GM21529 (cell line): ENCODE measurements at regions not wholly inside any gene's neighbourhood (a gene's known extent, or its start where the extent isn't known, plus 50 kb on each side); places are given as distances from the start of the nearest gene placed in this dataset.

Experiments used
- ATAC-seq: cut with Tn5 transposase; IDR thresholded peaks from one replicate; pipeline ENCODE4 v1.9.1; 2021; ENCODE audit not compliant: unreplicated experiment

- ATAC-seq = peak; percentile 58
Observed at GRCh38 chr7:32347244-32347828, 142.8 kb downstream of the LSM5 start.

- no peak for ATAC-seq
Observed at GRCh38 chr7:32346253-32346652, 143.9 kb downstream of the LSM5 start.

- no peak for ATAC-seq
Observed at GRCh38 chr7:32336726-32337125, 153.5 kb downstream of the LSM5 start.

GRCh38 chr7:32335107-32335506 is 155.1 kb downstream of the LSM5 start:
- no peak for ATAC-seq

- no peak for ATAC-seq
Observed at GRCh38 chr7:32330602-32331001, 159.6 kb downstream of the LSM5 start.

GRCh38 chr7:32326078-32326477 is 164.1 kb downstream of the LSM5 start:
- ATAC-seq = no peak

- no peak for ATAC-seq
Observed at GRCh38 chr7:32323712-32324111, 166.5 kb downstream of the LSM5 start.

GRCh38 chr7:32319012-32319382 is 171.2 kb downstream of the LSM5 start:
- ATAC-seq = no peak

GRCh38 chr7:32318300-32319011 is 171.7 kb downstream of the LSM5 start:
- ATAC-seq = no peak

- ATAC-seq = no peak
Observed at GRCh38 chr7:32316839-32317238, 173.3 kb downstream of the LSM5 start.

GRCh38 chr7:32314761-32315160 is 175.4 kb downstream of the LSM5 start:
- no peak for ATAC-seq

- ATAC-seq = no peak
Observed at GRCh38 chr7:32301427-32301826, 188.8 kb downstream of the LSM5 start.

- ATAC-seq = no peak
Observed at GRCh38 chr7:32299133-32299702, 191.0 kb downstream of the LSM5 start.

GRCh38 chr7:32298408-32299132 is 191.6 kb downstream of the LSM5 start:
- ATAC-seq = no peak

GRCh38 chr7:32293833-32294232 is 196.3 kb downstream of the LSM5 start:
- no peak for ATAC-seq

GRCh38 chr7:32289651-32290414 is 200.3 kb downstream of the LSM5 start:
- ATAC-seq = no peak

- ATAC-seq = no peak
Observed at GRCh38 chr7:32285698-32286097, 204.5 kb downstream of the LSM5 start.

GRCh38 chr7:32283546-32283945 is 206.6 kb downstream of the LSM5 start:
- ATAC-seq = no peak

GRCh38 chr7:32279500-32279899 is 209.3 kb upstream of the PDE1C start:
- no peak for ATAC-seq

- ATAC-seq = no peak
Observed at GRCh38 chr7:32275216-32276009, 205.2 kb upstream of the PDE1C start.
